HFFc6 (cell line): ENCODE measurements at regions not wholly inside any gene's neighbourhood (a gene's known extent, or its start where the extent isn't known, plus 50 kb on each side); places are given as distances from the start of the nearest gene placed in this dataset.

Experiments
- DNase-seq: peaks from one replicate; pipeline ENCODE4 v3.0.0-alpha.2; 2018
- H3K27ac Mint-ChIP-seq: 2 replicates; pipeline ENCODE4 v1.8.0; 2020; ENCODE audit warnings: mild to moderate bottlenecking, mixed read lengths
- H3K27me3 Mint-ChIP-seq: 2 replicates; pipeline ENCODE4 v1.8.0; 2021; ENCODE audit warnings: mild to moderate bottlenecking, moderate library complexity, mixed read lengths; ENCODE audit not compliant: insufficient read depth
- H3K36me3 Mint-ChIP-seq: 2 replicates; pipeline ENCODE4 v1.8.0; 2021; ENCODE audit warnings: low read depth, mixed read lengths
- H3K4me1 Mint-ChIP-seq: 2 replicates; pipeline ENCODE4 v1.8.0; 2020; ENCODE audit warnings: low read depth, mixed read lengths
- H3K4me3 Mint-ChIP-seq: 2 replicates; pipeline ENCODE4 v1.8.0; 2020; ENCODE audit warnings: mild to moderate bottlenecking, moderate library complexity, mixed read lengths
- H3K9me3 Mint-ChIP-seq: 2 replicates; pipeline ENCODE4 v1.8.0; 2020; ENCODE audit warnings: mild to moderate bottlenecking, mixed read lengths
- CTCF ChIP-seq: fragments of 200-600 bp; sonication (generic); IDR thresholded peaks from 2 replicates; pipeline ENCODE4 v1.5.0; 2021; ENCODE audit warnings: antibody characterized with exemption, mild to moderate bottlenecking

GRCh38 chr5:61837788-61838187, 468.2 kb upstream of the KIF2A start:
- Mint-ChIP-seq H3K27ac (no peak overlapping the region), H3K9me3 (no peaks in the 10 kb centered on the region), H3K4me3 (no peak overlapping the region), H3K27me3 (peaks cover 4% of the 10 kb centered on the region), H3K36me3 (no peaks in the 10 kb centered on the region), H3K4me1 (no peaks in the 10 kb centered on the region)
- no peak for TF ChIP-seq CTCF
- DNase-seq, result no peak

GRCh38 chr5:61840361-61840760, 465.6 kb upstream of the KIF2A start:
- H3K27ac Mint-ChIP-seq, result no peak overlapping the region
- no peaks in the 10 kb centered on the region for H3K36me3 Mint-ChIP-seq
- no peaks in the 10 kb centered on the region for H3K4me1 Mint-ChIP-seq
- TF ChIP-seq CTCF, result no peak
- H3K9me3 Mint-ChIP-seq, result no peaks in the 10 kb centered on the region
- no peak overlapping the region for H3K4me3 Mint-ChIP-seq
- peaks cover 2% of the 10 kb centered on the region; the same call in 1 of the 2 replicates for H3K27me3 Mint-ChIP-seq
- no peak for DNase-seq

- H3K9me3 Mint-ChIP-seq, result no peaks in the 10 kb centered on the region
- no peak for DNase-seq
- no peak overlapping the region for H3K4me3 Mint-ChIP-seq
- TF ChIP-seq CTCF, result no peak
- H3K27ac Mint-ChIP-seq, result no peak overlapping the region
- peaks cover 2% of the 10 kb centered on the region; the same call in 1 of the 2 replicates for H3K27me3 Mint-ChIP-seq
- H3K4me1 Mint-ChIP-seq, result no peaks in the 10 kb centered on the region
- no peaks in the 10 kb centered on the region for H3K36me3 Mint-ChIP-seq
Observed at GRCh38 chr5:61842840-61843239, 463.2 kb upstream of the KIF2A start.

GRCh38 chr5:61850696-61851095, 455.3 kb upstream of the KIF2A start:
- Mint-ChIP-seq H3K27ac (no peak overlapping the region), H3K4me3 (no peak overlapping the region), H3K9me3 (no peaks in the 10 kb centered on the region), H3K27me3 (no peaks in the 10 kb centered on the region), H3K4me1 (no peaks in the 10 kb centered on the region), H3K36me3 (no peaks in the 10 kb centered on the region)
- TF ChIP-seq CTCF, result no peak
- DNase-seq, result no peak

- H3K27me3 Mint-ChIP-seq, result no peaks in the 10 kb centered on the region
- no peak overlapping the region for H3K4me3 Mint-ChIP-seq
- DNase-seq, result no peak
- H3K27ac Mint-ChIP-seq, result no peak overlapping the region
- H3K36me3 Mint-ChIP-seq, result no peaks in the 10 kb centered on the region
- no peak for TF ChIP-seq CTCF
- no peaks in the 10 kb centered on the region for H3K4me1 Mint-ChIP-seq
- no peaks in the 10 kb centered on the region for H3K9me3 Mint-ChIP-seq
Observed at GRCh38 chr5:61854531-61854930, 451.5 kb upstream of the KIF2A start.

- no peak for DNase-seq
- H3K9me3 Mint-ChIP-seq, result no peaks in the 10 kb centered on the region; the same call in 1 of the 2 replicates
- no peak for TF ChIP-seq CTCF
- no peak overlapping the region for H3K27ac Mint-ChIP-seq
- H3K36me3 Mint-ChIP-seq, result no peaks in the 10 kb centered on the region
- H3K27me3 Mint-ChIP-seq, result no peaks in the 10 kb centered on the region; the same call in 1 of the 2 replicates
- H3K4me3 Mint-ChIP-seq, result no peak overlapping the region
- H3K4me1 Mint-ChIP-seq, result no peaks in the 10 kb centered on the region
Observed at GRCh38 chr5:61860978-61861377, 445.0 kb upstream of the KIF2A start.
